HepG2 (cell line): ENCODE measurements at regions not wholly inside any gene's neighbourhood (a gene's known extent, or its start where the extent isn't known, plus 50 kb on each side); places are given as distances from the start of the nearest gene placed in this dataset.

Experiments used
- ARNTL ChIP-seq: sonication (generic); formaldehyde crosslinking; IDR thresholded peaks from 2 replicates; pipeline ENCODE4 v1.4.0; 2020; ENCODE audit warnings: mild to moderate bottlenecking, missing genetic modification reagents
- ELF3 ChIP-seq: IDR thresholded peaks from 2 replicates; pipeline ENCODE4 v1.6.1; 2016; ENCODE audit warnings: missing genetic modification reagents, missing compliant biosample characterization
- HMG20B ChIP-seq: conservative IDR thresholded peaks from 2 replicates; pipeline ENCODE4 v1.6.1; 2016; ENCODE audit warnings: missing genetic modification reagents, missing compliant biosample characterization
- HNRNPK ChIP-seq: fragments of 200-400 bp; formaldehyde crosslinking; IDR thresholded peaks from 2 replicates; pipeline ENCODE4 v1.6.1; 2018; ENCODE audit warnings: low read length, low read depth, moderate library complexity, mild to moderate bottlenecking; ENCODE audit not compliant: poor library complexity, severe bottlenecking
- HOXA9 ChIP-seq: sonication (generic); formaldehyde crosslinking; IDR thresholded peaks from 2 replicates; pipeline ENCODE4 v1.8.1; 2022; ENCODE audit warnings: missing genetic modification reagents, mild to moderate bottlenecking, moderate library complexity, borderline replicate concordance
- MTF2 ChIP-seq: sonication (generic); formaldehyde crosslinking; IDR thresholded peaks from 2 replicates; pipeline ENCODE4 v1.5.0; 2020; ENCODE audit warnings: missing genetic modification reagents, borderline replicate concordance
- NFKB2 ChIP-seq: sonication (generic); formaldehyde crosslinking; IDR thresholded peaks from 2 replicates; pipeline ENCODE4 v1.4.0; 2020; ENCODE audit warnings: missing genetic modification reagents, borderline replicate concordance
- NFKBIZ ChIP-seq: IDR thresholded peaks from 2 replicates; pipeline ENCODE4 v1.6.1; 2018; ENCODE audit warnings: missing genetic modification reagents, missing compliant biosample characterization
- RBM39 ChIP-seq: fragments of 200-400 bp; formaldehyde crosslinking; IDR thresholded peaks from one replicate; pipeline ENCODE4 v1.6.1; 2018; ENCODE audit warnings: antibody characterized with exemption, mild to moderate bottlenecking, low read depth, low read length; ENCODE audit not compliant: poor library complexity, severe bottlenecking
- RELA ChIP-seq: sonication (generic); formaldehyde crosslinking; IDR thresholded peaks from 2 replicates; pipeline ENCODE4 v1.4.0; 2020; ENCODE audit warnings: missing genetic modification reagents
- SOX6 ChIP-seq, 2 experiments: fragments of 450-650 bp in 1 of 2; sonication (generic) in 1 of 2; formaldehyde crosslinking in 1 of 2; IDR thresholded peaks; 2 replicates each; pipeline versions ENCODE4 v1.4.0 to v1.6.1; 2017 to 2020; ENCODE audit warnings: antibody characterized with exemption in 1 of 2, mild to moderate bottlenecking in 1 of 2, missing genetic modification reagents in 1 of 2
- SP1 ChIP-seq, 2 experiments: fragments of 450-650 bp in 1 of 2; sonication (generic) in 1 of 2; formaldehyde crosslinking in 1 of 2; IDR thresholded peaks; 2 replicates each; pipeline versions ENCODE4 v1.4.0 to v1.6.1; 2016 to 2020; ENCODE audit warnings: missing genetic modification reagents in 1 of 2
- ZBED4 ChIP-seq: sonication (generic); formaldehyde crosslinking; IDR thresholded peaks from 2 replicates; pipeline ENCODE4 v1.4.0; 2020; ENCODE audit warnings: missing genetic modification reagents, borderline replicate concordance
- ZFP41 ChIP-seq: sonication (generic); formaldehyde crosslinking; IDR thresholded peaks from 2 replicates; pipeline ENCODE4 v1.4.0; 2020; ENCODE audit warnings: mild to moderate bottlenecking, missing genetic modification reagents, borderline replicate concordance
- ZKSCAN1 ChIP-seq: fragments of 150-350 bp; IDR thresholded peaks from 2 replicates; pipeline ENCODE4 v1.6.1; 2014; ENCODE audit warnings: low read length
- ZMYM2 ChIP-seq: sonication (generic); formaldehyde crosslinking; IDR thresholded peaks from 2 replicates; pipeline ENCODE4 v1.8.0; 2022; ENCODE audit warnings: mild to moderate bottlenecking, missing genetic modification reagents
- ZNF143 ChIP-seq: sonication (generic); formaldehyde crosslinking; IDR thresholded peaks from 2 replicates; pipeline ENCODE4 v1.4.0; 2020; ENCODE audit warnings: missing genetic modification reagents
- ZNF510 ChIP-seq: sonication (generic); formaldehyde crosslinking; IDR thresholded peaks from 2 replicates; pipeline ENCODE4 v1.4.0; 2020; ENCODE audit warnings: low read depth, mild to moderate bottlenecking, missing genetic modification reagents
- ZNF552 ChIP-seq: sonication (generic); formaldehyde crosslinking; IDR thresholded peaks from 2 replicates; pipeline ENCODE4 v1.9.0; 2022; ENCODE audit warnings: missing genetic modification reagents, mild to moderate bottlenecking, borderline replicate concordance
- ZNF710 ChIP-seq: sonication (generic); formaldehyde crosslinking; IDR thresholded peaks from 2 replicates; pipeline ENCODE4 v1.5.0; 2020; ENCODE audit warnings: mild to moderate bottlenecking, missing genetic modification reagents, borderline replicate concordance
- ZNF737 ChIP-seq: sonication (generic); formaldehyde crosslinking; IDR thresholded peaks from 2 replicates; pipeline ENCODE4 v1.5.0; 2020; ENCODE audit warnings: missing genetic modification reagents, mild to moderate bottlenecking, borderline replicate concordance

GRCh38 chr13:33610438-33611120 is 207.4 kb upstream of the RFC3 start (continued):
- TF ChIP-seq ZNF552 (CRISPR knock-in tag) (0 out of 2 replicates have a peak, but pooled peaks have one; percentile 70), SP1 (IDR thresholded peaks at IDR 0.05) (no peak), SP1 (CRISPR knock-in tag; IDR thresholded peaks at IDR 0.05) (no peak), HOXA9 (no peak), RELA (CRISPR knock-in tag) (no peak), HMG20B (no peak; the same call in 1 of the 2 replicates), ARNTL (CRISPR knock-in tag) (no peak; the same call in 1 of the 2 replicates), ZFP41 (CRISPR knock-in tag) (no peak; the same call in 1 of the 2 replicates), ZBED4 (CRISPR knock-in tag) (no peak), ZMYM2 (CRISPR knock-in tag) (no peak), HNRNPK (no peak), SOX6 (IDR thresholded peaks at IDR 0.05) (no peak), SOX6 (CRISPR knock-in tag; IDR thresholded peaks at IDR 0.05) (peak; percentile 45; the same call in 1 of the 2 replicates), ZNF143 (CRISPR knock-in tag) (peak; percentile 42; the same call in 1 of the 2 replicates), ELF3 (peak; percentile 69), ZKSCAN1 (no peak), MTF2 (CRISPR knock-in tag) (no peak), ZNF510 (CRISPR knock-in tag) (no peak), ZNF737 (CRISPR knock-in tag) (no peak), RBM39 (peak; percentile 71), NFKB2 (CRISPR knock-in tag) (0 out of 2 replicates have a peak, but pooled peaks have one; percentile 54), ZNF710 (CRISPR knock-in tag) (peak; percentile 61; the same call in 1 of the 2 replicates), NFKBIZ (peak; percentile 59; the same call in 1 of the 2 replicates)
